ENCODE measurements at regions not wholly inside any gene's neighbourhood (a gene's known extent, or its start where the extent isn't known, plus 50 kb on each side); places are given as distances from the start of the nearest gene placed in this dataset.

GRCh38 chr13:90641884-90642283, 705.6 kb upstream of the MIR17HG start:
- POLR2A ChIA-PET: no interaction called here
- H3K27me3 Mint-ChIP-seq (ENCODE audit: low read depth): no peaks in the 10 kb centered on the region
- ATAC-seq (no peak), DNase-seq (ENCODE audit: low spot score) (no peak)
- H3K36me3 Mint-ChIP-seq: peaks cover 20% of the 10 kb centered on the region
- no peaks in the 10 kb centered on the region for H3K4me1 Mint-ChIP-seq
- peaks cover 41% of the 10 kb centered on the region for H3K9me3 Mint-ChIP-seq
- H3K27ac Mint-ChIP-seq: no peak overlapping the region
- CTCF ChIA-PET: no interaction called here
- TF ChIP-seq SOX15 (CRISPR knock-in tag; IDR thresholded peaks at IDR 0.05) (no peak), ZNF416 (CRISPR knock-in tag; IDR thresholded peaks at IDR 0.05) (no peak), FOXP1 (CRISPR knock-in tag; IDR thresholded peaks at IDR 0.05; ENCODE audit: borderline replicate concordance) (no peak), MYBL2 (CRISPR knock-in tag; IDR thresholded peaks at IDR 0.05) (no peak), NFATC4 (CRISPR knock-in tag; IDR thresholded peaks at IDR 0.05) (no peak), PRRX2 (CRISPR knock-in tag; IDR thresholded peaks at IDR 0.05) (no peak), ATF3 (CRISPR knock-in tag; conservative IDR thresholded peaks at IDR 0.05) (no peak), TEAD4 (CRISPR knock-in tag; IDR thresholded peaks at IDR 0.05) (no peak)
- H3K4me3 Mint-ChIP-seq: no peak overlapping the region

GRCh38 chr13:90645582-90645981, 701.9 kb upstream of the MIR17HG start:
- Mint-ChIP-seq H3K9me3 (peaks cover 37% of the 10 kb centered on the region), H3K27me3 (ENCODE audit: low read depth) (no peaks in the 10 kb centered on the region), H3K27ac (no peak overlapping the region), H3K4me1 (no peaks in the 10 kb centered on the region), H3K36me3 (peaks cover 20% of the 10 kb centered on the region), H3K4me3 (no peak overlapping the region)
- DNase-seq (ENCODE audit: low spot score): no peak
- ChIA-PET CTCF (no interaction called here), POLR2A (no interaction called here)
- ATAC-seq: no peak
- TF ChIP-seq OVOL2 (CRISPR knock-in tag; IDR thresholded peaks at IDR 0.05; ENCODE audit: borderline replicate concordance) (no peak), HMGA2 (CRISPR knock-in tag; IDR thresholded peaks at IDR 0.05) (no peak), ZBTB43 (CRISPR knock-in tag; IDR thresholded peaks at IDR 0.05) (no peak), FOXK1 (CRISPR knock-in tag; IDR thresholded peaks at IDR 0.05) (no peak), ZNF416 (CRISPR knock-in tag; IDR thresholded peaks at IDR 0.05) (no peak), SMAD4 (CRISPR knock-in tag; IDR thresholded peaks at IDR 0.05) (no peak), AR (CRISPR knock-in tag; IDR thresholded peaks at IDR 0.05) (no peak), FOXJ3 (CRISPR knock-in tag; IDR thresholded peaks at IDR 0.05; ENCODE audit: borderline replicate concordance) (no peak), MAX (CRISPR knock-in tag; IDR thresholded peaks at IDR 0.05) (no peak), ZNF317 (CRISPR knock-in tag; IDR thresholded peaks at IDR 0.05; ENCODE audit: borderline replicate concordance, low read depth) (no peak), CDX4 (CRISPR knock-in tag; IDR thresholded peaks at IDR 0.05; ENCODE audit: borderline replicate concordance) (no peak), TCF7 (CRISPR knock-in tag; IDR thresholded peaks at IDR 0.05; ENCODE audit: low read depth) (no peak)

- no peak overlapping the region for H3K27ac Mint-ChIP-seq
- POLR2A ChIA-PET: no interaction called here
- peaks cover 41% of the 10 kb centered on the region for H3K36me3 Mint-ChIP-seq
- peaks cover 54% of the 10 kb centered on the region for H3K9me3 Mint-ChIP-seq
- TF ChIP-seq ZNF281 (CRISPR knock-in tag; IDR thresholded peaks at IDR 0.05) (no peak), NFYB (CRISPR knock-in tag; conservative IDR thresholded peaks at IDR 0.05; ENCODE audit: low read depth) (no peak), GRHL2 (CRISPR knock-in tag; IDR thresholded peaks at IDR 0.05; ENCODE audit: insufficient replicate concordance, severe bottlenecking) (no peak), CREB1 (CRISPR knock-in tag; IDR thresholded peaks at IDR 0.05) (no peak), ATF2 (CRISPR knock-in tag; IDR thresholded peaks at IDR 0.05; ENCODE audit: borderline replicate concordance, low read depth) (no peak)
- ATAC-seq (no peak), DNase-seq (ENCODE audit: low spot score) (no peak)
- CTCF ChIA-PET: no interaction called here
- no peaks in the 10 kb centered on the region; the same call in 1 of the 2 replicates for H3K27me3 Mint-ChIP-seq (ENCODE audit: low read depth)
- no peak overlapping the region for H3K4me3 Mint-ChIP-seq
- H3K4me1 Mint-ChIP-seq: no peaks in the 10 kb centered on the region
These were observed 699.0 kb upstream of the MIR17HG start for GRCh38 chr13:90648497-90648896.
